HCT116 (cell line): ENCODE measurements at regions not wholly inside any gene's neighbourhood (a gene's known extent, or its start where the extent isn't known, plus 50 kb on each side); places are given as distances from the start of the nearest gene placed in this dataset.

Source experiments
- ATAC-seq: fragments of 200-7000 bp; cut with Tn5 transposase; 2 replicates; pipeline ENCODE4 v1.9.1; 2020; ENCODE audit warnings: mild to moderate bottlenecking, moderate library complexity
- BruUV-seq: library from RNA; stranded (reverse); fragments of 400-500 nt; replicated peaks from 2 replicates; lab custom pipeline; 2021; lab: Mats Ljungman, UMichigan
- CTCF ChIA-PET: fragments of 300-600 bp; sonication (Branson Sonifier 250); formaldehyde crosslinking; loops from one replicate; lab custom pipeline; 2021; ENCODE audit warnings: antibody characterized with exemption; lab: Charles Lee
- POLR2A ChIA-PET: fragments of 300-600, 350-600 bp; sonication (Branson Sonifier 250); formaldehyde crosslinking; loops from one replicate; lab custom pipeline; 2021; ENCODE audit warnings: antibody characterized with exemption; lab: Charles Lee
- RAD21 ChIA-PET, 2 experiments: fragments of 300-600 bp; sonication (Branson Sonifier 250); formaldehyde crosslinking; loops; one replicate each; lab custom pipeline; 2023; ENCODE audit warnings: low total read pairs in 2 of 2; ENCODE audit not compliant: uncharacterized antibody in 2 of 2, unreplicated experiment in 2 of 2, low non-redundant PET in 1 of 2; lab: Charles Lee
- DNase-seq: peaks from one replicate; pipeline ENCODE4 v3.0.0-alpha.2; 2010; ENCODE audit warnings: low read depth, low spot score
- H2AFZ ChIP-seq: fragments of 200-600 bp; shearing (Covaris generic), sonication (generic); 2 replicates; pipeline ENCODE4 v1.6.1; 2017; ENCODE audit warnings: low read depth, mixed run types, mixed read lengths, antibody characterized with exemption, low read length; ENCODE audit not compliant: poor library complexity, severe bottlenecking
- H3K27ac ChIP-seq: 2 replicates; pipeline ENCODE4 v1.5.1; 2012; ENCODE audit warnings: low read depth, low read length
- H3K27me3 ChIP-seq: fragments of 200-600 bp; sonication (generic); 2 replicates; pipeline ENCODE4 v1.6.1; 2016; ENCODE audit warnings: mixed run types, low read length, mixed read lengths; ENCODE audit not compliant: insufficient read depth
- H3K36me3 ChIP-seq, 2 experiments: fragments of 200-500 bp in 1 of 2; fragments of 200-600 bp in 1 of 2; sonication (Bioruptor generic) in 1 of 2; sonication (generic) in 1 of 2; 2 replicates each; pipeline versions ENCODE4 v1.5.1 to v1.6.1; 2014 to 2016; ENCODE audit warnings: low read length in 2 of 2, inconsistent platforms in 1 of 2, mixed read lengths in 1 of 2, mixed run types in 1 of 2; ENCODE audit not compliant: insufficient read depth in 2 of 2, control insufficient read depth in 1 of 2
- H3K4me1 ChIP-seq, 2 experiments: fragments of 200-600 bp in 1 of 2; sonication (generic) in 1 of 2; 2 replicates each; pipeline versions ENCODE4 v1.5.1 to v1.6.1; 2012 to 2017; ENCODE audit warnings: low read length in 2 of 2, inconsistent platforms in 1 of 2, mild to moderate bottlenecking in 1 of 2, mixed read lengths in 1 of 2, mixed run types in 1 of 2, moderate library complexity in 1 of 2; ENCODE audit not compliant: insufficient read depth in 2 of 2, control insufficient read depth in 1 of 2
- H3K4me2 ChIP-seq: fragments of 200-600 bp; sonication (generic); 2 replicates; pipeline ENCODE4 v1.6.1; 2017; ENCODE audit warnings: mixed run types, low read length, mixed read lengths
- H3K4me3 ChIP-seq, 2 experiments: fragments of 200-600 bp in 1 of 2; sonication (generic) in 1 of 2; replicated peaks in 1 of 2; 2 replicates each; pipeline ENCODE4 v1.5.1; 2011 to 2016; ENCODE audit warnings: low read length in 2 of 2, control low read depth in 1 of 2, low read depth in 1 of 2, mild to moderate bottlenecking in 1 of 2, mixed read lengths in 1 of 2, mixed run types in 1 of 2
- H3K79me2 ChIP-seq: fragments of 200-600 bp; sonication (generic); 2 replicates; pipeline ENCODE4 v1.6.1; 2017; ENCODE audit warnings: mild to moderate bottlenecking, mixed run types, low read length, moderate library complexity, mixed read lengths; ENCODE audit not compliant: insufficient read depth
- H3K9ac ChIP-seq: fragments of 200-600 bp; sonication (generic); 2 replicates; pipeline ENCODE4 v1.6.1; 2016; ENCODE audit warnings: low read length, mixed read lengths
- H3K9me2 ChIP-seq: fragments of 200-600 bp; sonication (generic), shearing (Covaris generic); 2 replicates; pipeline ENCODE4 v1.6.1; 2017; ENCODE audit warnings: mixed run types, mild to moderate bottlenecking, moderate library complexity; ENCODE audit not compliant: insufficient read depth
- H3K9me3 ChIP-seq, 2 experiments: fragments of 200-500 bp in 1 of 2; fragments of 200-600 bp in 1 of 2; sonication (Bioruptor generic) in 1 of 2; sonication (generic) in 1 of 2; 2 replicates each; pipeline ENCODE4 v1.6.1; 2014 to 2017; ENCODE audit warnings: low read length in 2 of 2, mixed read lengths in 2 of 2, inconsistent platforms in 1 of 2, low read depth in 1 of 2, mild to moderate bottlenecking in 1 of 2, mixed run types in 1 of 2, moderate library complexity in 1 of 2; ENCODE audit not compliant: control insufficient read depth in 1 of 2, insufficient read depth in 1 of 2
- H4K20me1 ChIP-seq: fragments of 200-600 bp; sonication (generic), shearing (Covaris generic); 2 replicates; pipeline ENCODE4 v1.6.1; 2017; ENCODE audit warnings: mixed run types, mild to moderate bottlenecking, moderate library complexity; ENCODE audit not compliant: insufficient read depth
- CBX3 ChIP-seq: IDR thresholded peaks from 2 replicates; pipeline ENCODE4 v1.6.1; 2012; ENCODE audit warnings: low read depth
- ELF1 ChIP-seq: IDR thresholded peaks from 2 replicates; pipeline ENCODE4 v1.6.1; 2012; ENCODE audit warnings: low read depth, borderline replicate concordance
- ZNF274 ChIP-seq: fragments of 200-500 bp; sonication (Bioruptor generic); IDR thresholded peaks from 2 replicates; pipeline ENCODE4 v1.6.1; 2014; ENCODE audit warnings: mild to moderate bottlenecking, low read depth, low read length, inconsistent platforms
- intact Hi-C: fragments of 100-400 bp; cut with micrococcal nuclease; formaldehyde crosslinking; loops from 2 replicates; pipeline ENCODE4 v1.10.0; 2022
- TF ChIP-seq, protein P1 (sequence below): IDR thresholded peaks from 2 replicates; pipeline ENCODE4 v1.6.1; 2012
- TF ChIP-seq, protein P2 (sequence below): IDR thresholded peaks from 2 replicates; pipeline ENCODE4 v1.6.1; 2012; ENCODE audit warnings: low read depth

DNA sequence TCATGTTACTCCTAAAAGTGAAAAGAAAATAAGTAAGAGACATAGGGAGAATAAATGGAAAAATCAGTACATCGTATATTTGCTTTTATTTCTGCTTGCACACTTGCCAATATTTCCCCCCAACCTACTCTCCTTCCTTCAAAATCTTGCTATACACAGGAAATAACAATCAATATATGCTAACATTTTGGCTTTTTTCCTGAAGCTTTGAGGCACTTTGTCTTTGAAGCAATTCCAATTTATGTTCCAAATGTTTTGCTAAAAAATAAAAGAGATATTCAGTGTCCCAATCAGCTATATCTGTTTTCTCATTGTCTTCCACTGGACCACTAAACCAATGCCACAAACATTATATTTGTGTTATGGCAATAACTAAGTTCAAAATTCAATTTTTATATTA, 184.0 kb upstream of the NEGR1 start:
- no peaks in the 10 kb centered on the region for H3K36me3 ChIP-seq
- POLR2A ChIA-PET = no interaction called here
- no peaks in the 10 kb centered on the region for H3K79me2 ChIP-seq
- BruUV-seq = no TSS peak
- H3K27me3 ChIP-seq = no peaks in the 10 kb centered on the region
- no peaks in the 10 kb centered on the region for H4K20me1 ChIP-seq
- H3K4me1 ChIP-seq = no peaks in the 10 kb centered on the region
- RAD21 ChIA-PET = no interaction called here
- TF ChIP-seq ZNF274 (no peak), ELF1 (no peak), CBX3 (no peak)
- TF ChIP-seq, protein P1, sequence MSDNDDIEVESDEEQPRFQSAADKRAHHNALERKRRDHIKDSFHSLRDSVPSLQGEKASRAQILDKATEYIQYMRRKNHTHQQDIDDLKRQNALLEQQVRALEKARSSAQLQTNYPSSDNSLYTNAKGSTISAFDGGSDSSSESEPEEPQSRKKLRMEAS = no peak
- TF ChIP-seq, protein P2, sequence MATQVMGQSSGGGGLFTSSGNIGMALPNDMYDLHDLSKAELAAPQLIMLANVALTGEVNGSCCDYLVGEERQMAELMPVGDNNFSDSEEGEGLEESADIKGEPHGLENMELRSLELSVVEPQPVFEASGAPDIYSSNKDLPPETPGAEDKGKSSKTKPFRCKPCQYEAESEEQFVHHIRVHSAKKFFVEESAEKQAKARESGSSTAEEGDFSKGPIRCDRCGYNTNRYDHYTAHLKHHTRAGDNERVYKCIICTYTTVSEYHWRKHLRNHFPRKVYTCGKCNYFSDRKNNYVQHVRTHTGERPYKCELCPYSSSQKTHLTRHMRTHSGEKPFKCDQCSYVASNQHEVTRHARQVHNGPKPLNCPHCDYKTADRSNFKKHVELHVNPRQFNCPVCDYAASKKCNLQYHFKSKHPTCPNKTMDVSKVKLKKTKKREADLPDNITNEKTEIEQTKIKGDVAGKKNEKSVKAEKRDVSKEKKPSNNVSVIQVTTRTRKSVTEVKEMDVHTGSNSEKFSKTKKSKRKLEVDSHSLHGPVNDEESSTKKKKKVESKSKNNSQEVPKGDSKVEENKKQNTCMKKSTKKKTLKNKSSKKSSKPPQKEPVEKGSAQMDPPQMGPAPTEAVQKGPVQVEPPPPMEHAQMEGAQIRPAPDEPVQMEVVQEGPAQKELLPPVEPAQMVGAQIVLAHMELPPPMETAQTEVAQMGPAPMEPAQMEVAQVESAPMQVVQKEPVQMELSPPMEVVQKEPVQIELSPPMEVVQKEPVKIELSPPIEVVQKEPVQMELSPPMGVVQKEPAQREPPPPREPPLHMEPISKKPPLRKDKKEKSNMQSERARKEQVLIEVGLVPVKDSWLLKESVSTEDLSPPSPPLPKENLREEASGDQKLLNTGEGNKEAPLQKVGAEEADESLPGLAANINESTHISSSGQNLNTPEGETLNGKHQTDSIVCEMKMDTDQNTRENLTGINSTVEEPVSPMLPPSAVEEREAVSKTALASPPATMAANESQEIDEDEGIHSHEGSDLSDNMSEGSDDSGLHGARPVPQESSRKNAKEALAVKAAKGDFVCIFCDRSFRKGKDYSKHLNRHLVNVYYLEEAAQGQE = no peak
- H3K4me3 ChIP-seq = no peak overlapping the region
- no peak overlapping the region for H2AFZ ChIP-seq
- no peaks in the 10 kb centered on the region for H3K9me2 ChIP-seq
- DNase-seq (no peak), ATAC-seq (no peak)
- no peak overlapping the region for H3K4me2 ChIP-seq
- H3K9ac ChIP-seq = no peak overlapping the region
- H3K27ac ChIP-seq = no peak overlapping the region
- intact Hi-C loops = no loop called here
- CTCF ChIA-PET = no interaction called here
- H3K9me3 ChIP-seq = peaks cover 7 to 13% of the 10 kb centered on the region in 2 experiments; a peak in 2 of 4 replicates
